ENCODE measurements at regions not wholly inside any gene's neighbourhood (a gene's known extent, or its start where the extent isn't known, plus 50 kb on each side); places are given as distances from the start of the nearest gene placed in this dataset.

GRCh38 chr13:73767191-73767741 is 366.9 kb downstream of the KLF12 start:
- TF ChIP-seq ZNF423 (CRISPR knock-in tag; IDR thresholded peaks at IDR 0.05) (no peak), USF2 (CRISPR knock-in tag; IDR thresholded peaks at IDR 0.05) (no peak), RELA (CRISPR knock-in tag; IDR thresholded peaks at IDR 0.05; ENCODE audit: borderline replicate concordance) (no peak), CREB1 (CRISPR knock-in tag; IDR thresholded peaks at IDR 0.05) (no peak), PRDM15 (CRISPR knock-in tag; IDR thresholded peaks at IDR 0.05) (no peak)

Data from WTC11 (cell line).